GM21528 (cell line): ENCODE measurements at regions not wholly inside any gene's neighbourhood (a gene's known extent, or its start where the extent isn't known, plus 50 kb on each side); places are given as distances from the start of the nearest gene placed in this dataset.

ENCODE experiments used
- ATAC-seq: cut with Tn5 transposase; IDR thresholded peaks from one replicate; pipeline ENCODE4 v1.9.1; 2021; ENCODE audit warnings: mild to moderate bottlenecking, moderate library complexity; ENCODE audit not compliant: unreplicated experiment, low FRiP score

DNA sequence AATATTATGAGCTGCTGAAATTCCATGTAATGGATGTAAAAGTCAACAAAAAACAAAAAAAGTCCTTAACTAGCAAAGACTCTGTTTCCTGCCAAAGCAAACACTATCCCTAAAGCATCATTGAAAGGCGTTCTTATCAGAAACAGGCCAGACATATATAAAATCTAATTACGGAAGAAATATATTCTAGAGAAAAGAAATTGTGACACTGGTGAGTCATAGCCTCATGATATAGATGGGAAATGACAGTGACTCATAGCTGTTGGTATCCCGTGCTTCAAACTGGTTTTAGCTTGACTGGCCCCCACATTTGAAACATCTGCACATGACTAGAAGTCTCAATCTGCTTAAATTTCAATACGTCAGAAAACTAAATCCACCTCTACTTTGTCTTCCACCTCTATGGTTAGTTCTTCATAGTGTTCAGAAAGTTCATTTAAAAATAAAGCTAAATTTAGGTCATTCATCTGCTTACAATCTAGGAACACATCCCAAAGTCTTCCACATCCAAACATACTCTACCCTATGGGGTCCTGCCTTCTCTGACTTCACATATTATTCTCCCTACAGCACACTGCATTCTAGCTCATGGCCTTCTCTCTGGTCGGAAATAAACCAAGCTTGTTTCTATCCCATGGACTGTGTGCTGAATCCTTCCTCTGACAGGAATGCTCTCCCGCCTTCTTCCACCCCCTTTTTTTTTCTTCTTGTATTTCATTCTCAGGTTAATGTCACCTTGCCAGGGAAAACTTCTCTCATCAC, 456.3 kb upstream of the ARRDC4 start:
- no peak for ATAC-seq

DNA sequence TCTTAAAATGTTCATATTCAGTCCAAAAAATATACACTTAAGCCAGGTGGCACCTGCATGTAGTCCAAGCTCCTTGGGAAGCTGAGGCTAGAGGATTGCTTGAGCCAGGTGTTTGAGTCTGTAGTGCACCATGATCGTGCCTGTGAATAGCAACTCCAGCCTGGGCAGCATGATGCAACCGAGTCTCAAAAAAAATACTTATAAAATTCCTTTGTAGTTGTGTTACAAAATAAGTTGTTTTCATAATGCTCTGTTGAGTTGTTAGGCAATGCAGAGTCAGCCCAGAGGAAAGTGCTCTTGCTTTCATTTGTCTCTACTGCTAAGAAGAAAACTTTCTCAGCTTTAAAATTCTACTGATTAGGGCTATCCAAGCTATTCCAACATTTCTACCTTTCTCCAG, 442.8 kb upstream of the ARRDC4 start:
- no peak for ATAC-seq

DNA sequence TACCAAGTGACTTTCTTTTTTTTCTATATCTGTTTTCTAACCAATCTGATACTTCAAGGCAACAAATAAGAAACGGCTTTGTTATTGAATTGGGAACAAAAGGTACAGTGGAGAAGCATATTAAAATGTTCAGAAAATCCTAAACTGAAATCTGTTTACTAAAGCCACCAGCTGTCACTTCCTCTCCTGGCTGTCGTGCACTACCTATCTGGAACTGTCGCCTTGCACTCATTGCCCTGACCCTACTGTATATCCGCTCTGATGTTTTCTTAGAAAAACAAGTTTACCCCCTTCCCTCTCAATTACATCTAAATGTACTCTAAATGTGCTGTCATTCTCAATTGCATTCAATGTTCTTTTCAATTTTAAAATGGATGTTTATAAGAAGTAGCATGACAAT, 439.8 kb upstream of the ARRDC4 start:
- ATAC-seq: no peak

DNA sequence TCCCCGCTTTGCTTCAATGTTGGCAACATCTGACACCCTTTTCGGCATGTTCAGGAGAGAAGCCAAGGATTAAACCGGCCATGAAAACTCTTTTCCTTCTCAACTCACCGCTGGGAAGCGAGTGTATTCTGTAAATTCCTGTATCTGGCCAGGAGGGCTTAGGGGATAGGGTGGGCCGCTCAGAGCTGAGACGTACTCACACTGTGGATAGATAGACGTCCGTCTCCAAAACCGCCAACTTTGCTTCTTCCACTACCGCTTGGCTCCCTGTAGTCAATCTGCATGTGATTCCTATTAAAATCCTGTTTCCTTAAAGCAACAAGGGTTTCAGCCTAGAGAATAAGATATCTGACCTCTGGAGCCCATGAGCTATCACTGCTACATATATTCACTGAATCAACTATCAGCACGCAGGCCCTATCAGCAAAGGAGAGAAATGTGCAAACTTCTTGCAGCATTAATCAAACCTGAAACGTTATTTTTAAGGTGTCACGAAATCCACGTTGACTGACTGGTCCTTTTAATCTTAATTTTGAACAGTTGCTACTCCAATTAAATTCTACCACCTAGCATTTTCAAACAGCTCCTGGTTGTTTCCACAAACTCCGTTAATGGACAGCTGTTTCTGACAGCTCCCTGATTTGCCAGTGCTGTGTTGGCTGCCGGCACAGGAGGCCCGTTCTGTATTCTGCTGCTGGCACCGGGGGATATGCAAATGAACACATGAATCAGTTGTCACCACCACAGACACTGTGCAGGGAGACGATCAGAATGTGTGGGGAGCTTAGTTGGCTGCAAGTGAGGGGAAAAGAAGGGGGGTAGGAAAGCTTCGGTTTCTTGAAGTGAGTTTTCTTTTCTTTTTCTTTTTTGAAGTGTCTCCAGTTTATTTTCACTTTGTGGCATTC, 438.9 kb upstream of the ARRDC4 start:
- no peak for ATAC-seq

DNA sequence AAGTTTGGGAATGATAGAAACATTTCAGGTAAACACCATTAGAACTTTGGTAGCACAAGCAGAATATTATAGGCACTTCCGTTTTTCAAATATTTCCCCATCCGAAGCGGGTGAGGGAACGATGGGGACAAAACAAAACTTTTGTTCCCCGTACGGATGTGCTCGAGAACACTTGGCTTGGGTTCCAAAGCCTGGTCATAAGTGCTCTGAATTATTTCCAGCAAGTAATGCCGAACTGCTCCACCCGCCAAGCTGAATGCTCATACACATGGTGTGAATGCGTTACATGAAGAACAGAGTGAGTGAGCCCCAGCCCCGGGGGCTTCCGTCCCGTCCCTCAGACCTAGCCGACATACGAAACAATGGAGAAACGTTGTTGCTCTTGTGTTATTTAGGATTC, 438.2 kb upstream of the ARRDC4 start:
- ATAC-seq: no peak

DNA sequence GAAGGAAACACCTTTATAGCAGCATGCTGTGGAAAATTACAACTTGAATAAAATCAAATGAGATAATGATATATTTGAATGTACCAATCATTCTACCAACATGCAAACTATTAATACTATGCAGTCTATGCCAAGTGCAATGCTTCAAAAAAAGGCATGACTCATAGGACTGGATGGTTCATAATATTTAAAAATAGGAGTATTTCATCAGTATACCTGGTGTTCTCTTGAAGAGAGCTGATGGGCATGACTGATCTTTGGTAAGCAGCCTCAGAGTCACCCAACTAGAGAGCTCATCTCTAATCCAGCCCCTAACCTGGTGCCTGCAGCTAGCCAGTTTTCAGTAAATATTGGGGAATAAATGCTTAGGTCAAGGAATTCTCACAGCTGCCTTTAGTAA, 434.7 kb upstream of the ARRDC4 start:
- no peak for ATAC-seq

DNA sequence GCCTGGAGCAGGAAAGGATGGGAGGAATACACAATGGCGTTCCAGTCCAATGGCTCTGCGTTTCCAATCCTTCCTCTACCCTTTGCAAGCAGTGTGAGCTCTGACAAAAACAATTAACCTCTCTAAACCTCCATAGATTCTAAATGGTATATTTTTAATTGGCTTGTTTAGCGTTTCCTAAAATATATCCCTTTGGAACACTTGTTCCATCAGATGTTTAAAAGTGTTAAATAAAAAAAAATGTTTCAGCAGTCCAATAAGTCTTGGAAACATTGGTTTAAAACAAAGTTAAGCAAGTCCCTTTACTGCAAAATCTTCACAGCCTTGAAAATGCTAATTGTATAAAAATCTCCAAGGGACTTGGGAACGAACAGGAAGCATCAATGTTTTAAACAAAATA, 432.3 kb upstream of the ARRDC4 start:
- ATAC-seq: no peak

DNA sequence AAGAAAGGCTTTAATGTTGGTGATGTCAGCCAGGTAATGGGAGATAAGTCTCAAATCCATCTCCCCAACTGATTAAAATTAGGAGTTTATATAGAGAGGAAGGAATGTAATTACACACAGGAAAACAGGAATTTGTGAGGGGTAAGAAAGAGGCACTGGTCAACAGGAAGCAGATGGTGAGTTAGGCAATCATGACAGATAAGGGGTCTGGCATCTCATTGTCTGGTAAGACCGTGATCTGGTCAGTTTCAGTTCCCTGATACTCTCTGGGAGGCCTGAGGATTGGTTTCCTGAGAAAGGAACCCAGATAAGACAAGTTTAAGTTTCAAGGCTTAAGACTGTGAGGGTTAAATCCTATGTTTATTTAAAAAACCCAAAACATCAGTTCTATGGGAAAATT, 414.7 kb upstream of the ARRDC4 start:
- no peak for ATAC-seq

DNA sequence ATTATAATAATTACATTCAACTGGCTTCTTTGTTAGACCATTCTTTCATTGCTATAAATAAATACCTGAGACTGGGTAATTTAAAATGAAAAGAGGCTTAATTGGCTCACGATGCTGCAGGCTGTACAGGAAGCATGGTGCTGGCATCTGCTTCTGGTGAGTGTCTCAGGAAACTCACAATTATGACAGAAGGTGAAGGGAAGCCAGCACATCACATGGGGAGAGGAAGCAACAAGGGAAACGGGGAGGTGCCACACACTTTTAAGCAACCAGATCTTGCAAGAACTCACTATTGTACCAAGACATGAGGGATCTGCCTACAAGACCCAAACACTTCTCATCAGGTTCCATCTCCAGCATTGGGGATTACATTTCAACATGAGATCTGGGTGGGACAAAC, 413.1 kb upstream of the ARRDC4 start:
- no peak for ATAC-seq

DNA sequence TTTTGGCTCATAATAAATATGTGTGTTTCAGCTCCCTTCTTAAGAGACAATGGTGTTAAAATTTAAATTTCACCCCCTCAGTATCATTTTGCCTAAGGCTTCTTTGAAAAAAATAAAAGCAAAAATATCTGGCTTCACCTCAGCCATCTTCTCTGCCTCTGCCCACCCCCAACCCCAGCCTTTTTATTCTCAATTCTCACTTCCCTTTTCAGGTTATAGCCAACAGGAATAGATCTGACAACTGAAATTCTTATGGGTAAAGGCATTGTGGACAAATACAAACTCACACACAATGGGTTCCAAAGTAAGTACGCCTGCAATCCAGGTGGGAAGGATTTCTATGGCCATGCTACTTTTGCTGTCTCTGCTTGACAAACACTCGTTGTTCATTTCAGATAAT, 399.0 kb upstream of the ARRDC4 start:
- ATAC-seq: no peak

DNA sequence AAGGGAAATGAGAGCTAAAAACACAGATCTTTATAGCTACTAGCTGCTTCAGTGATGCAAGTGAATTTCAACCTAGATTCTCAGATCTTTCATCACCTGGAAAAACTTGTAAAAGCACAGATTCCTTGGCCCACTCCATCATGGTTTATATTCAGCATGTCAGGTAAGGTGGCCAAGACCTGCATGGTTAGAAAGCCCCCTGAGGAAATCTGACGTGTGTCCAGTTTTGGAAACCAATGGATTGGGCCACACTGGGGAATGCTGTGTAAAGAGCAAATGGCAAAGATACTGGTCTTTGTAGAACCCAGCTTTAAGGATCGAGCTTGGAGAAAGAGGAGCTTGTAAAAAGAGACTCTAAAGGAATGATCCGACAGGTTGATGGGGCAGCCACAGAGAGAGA, 397.0 kb upstream of the ARRDC4 start:
- ATAC-seq: no peak

DNA sequence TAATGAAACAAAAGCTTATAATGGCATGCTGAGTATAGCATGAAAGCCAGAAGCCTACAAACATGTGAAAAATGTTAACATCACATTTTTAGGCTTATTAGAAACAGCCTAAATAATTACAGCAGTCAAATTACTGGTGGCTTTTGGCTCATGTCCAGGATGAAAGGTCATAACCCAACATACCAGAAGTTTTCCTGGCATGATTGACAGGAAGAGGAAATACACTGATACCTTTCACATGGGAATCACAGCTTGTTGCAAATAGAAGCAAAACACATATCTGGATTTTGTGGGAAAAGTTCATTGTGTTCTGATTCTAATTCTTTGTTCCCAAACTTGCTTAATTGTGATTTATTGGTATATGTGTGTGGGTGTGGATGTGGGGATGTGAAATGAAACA, 393.5 kb upstream of the ARRDC4 start:
- no peak for ATAC-seq

DNA sequence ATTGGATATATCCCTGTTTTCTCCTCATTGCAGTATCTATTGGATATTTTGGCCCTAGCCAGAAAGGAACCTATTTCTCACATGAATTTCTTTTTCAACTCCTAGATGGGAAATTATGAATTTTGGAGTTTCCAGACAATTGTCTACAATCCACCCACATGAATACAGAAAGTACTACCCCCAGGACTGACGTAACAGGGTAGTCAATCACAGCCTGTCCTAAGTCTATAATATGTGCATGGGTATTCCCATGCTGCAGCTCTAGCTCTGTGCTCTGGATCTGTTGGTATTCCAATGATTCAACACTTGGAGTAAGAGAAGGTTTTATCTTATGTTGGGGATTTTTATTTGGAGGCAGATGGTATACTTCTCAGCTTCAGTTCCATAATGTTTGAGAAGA, 393.1 kb upstream of the ARRDC4 start:
- ATAC-seq: no peak

DNA sequence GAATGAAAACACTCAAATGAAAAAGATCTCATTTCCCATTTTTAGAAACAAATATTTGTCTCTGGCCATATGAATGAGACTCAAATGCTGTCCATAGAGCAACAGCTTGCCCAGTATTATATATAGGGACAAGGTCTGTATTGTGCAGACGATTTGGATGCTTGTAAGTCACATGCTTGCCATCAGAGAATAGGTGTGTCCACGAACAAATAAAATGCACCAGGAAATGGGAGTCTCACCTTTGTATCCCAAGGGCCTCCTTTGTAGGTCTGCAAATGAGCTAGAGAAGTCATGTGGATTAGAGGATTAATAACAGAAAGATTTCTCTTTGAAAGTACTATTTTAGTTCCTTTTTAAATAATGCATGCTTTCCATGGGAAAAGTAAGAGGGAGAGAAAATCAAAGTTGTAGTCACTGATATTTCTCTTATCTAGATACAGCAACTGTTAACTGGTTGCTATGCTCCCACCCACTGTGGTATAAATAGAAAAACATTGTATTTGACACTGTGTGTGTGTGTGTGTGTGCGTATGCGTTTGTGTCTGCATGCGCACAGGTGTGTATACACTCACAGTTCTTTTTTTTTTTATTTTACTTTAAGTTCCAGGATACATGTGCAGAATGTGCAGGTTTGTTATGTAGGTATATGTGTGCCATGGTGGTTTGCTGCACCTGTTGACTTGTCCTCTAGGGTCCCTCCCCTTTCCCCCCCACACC, 383.4 kb upstream of the ARRDC4 start:
- no peak for ATAC-seq

DNA sequence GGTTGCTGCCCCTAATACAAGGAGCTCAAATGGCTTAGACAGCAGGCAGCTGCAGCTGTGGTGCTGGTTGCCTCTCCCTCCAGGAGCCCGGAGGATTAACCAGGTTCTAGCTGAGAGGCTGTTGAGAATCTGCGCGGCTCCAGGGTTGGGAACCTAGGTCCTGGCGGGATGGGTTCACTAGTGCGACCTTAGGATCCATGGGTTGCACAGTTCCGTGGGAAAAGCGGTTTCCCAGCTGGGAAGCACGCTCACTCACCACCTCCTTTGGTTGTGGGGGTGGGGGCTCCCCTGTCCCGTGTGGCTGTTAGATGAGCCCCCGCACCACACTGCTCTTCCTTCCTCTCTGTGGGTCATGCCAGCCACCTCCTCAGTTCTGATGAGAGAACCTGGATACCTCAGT, 375.1 kb upstream of the ARRDC4 start:
- no peak for ATAC-seq

DNA sequence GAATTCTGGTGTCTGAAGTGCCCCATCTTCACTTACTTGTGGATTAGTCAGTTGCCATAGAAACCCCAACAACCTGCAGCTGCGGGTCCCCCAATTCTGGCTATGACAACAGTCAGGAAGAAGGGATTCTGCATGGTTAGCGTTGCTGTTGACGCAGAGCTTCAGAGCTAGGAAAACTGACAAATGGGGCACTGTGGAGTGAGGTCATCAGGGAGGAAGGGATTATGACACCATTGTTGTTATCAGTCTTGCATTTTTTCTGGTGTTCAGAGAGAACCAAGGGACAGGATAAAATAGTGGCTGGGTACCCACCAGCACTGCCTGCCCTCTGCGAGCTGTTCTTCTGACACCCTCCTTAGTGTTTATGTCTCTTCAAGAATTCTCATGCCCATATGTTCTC, 367.7 kb upstream of the ARRDC4 start:
- ATAC-seq: no peak

DNA sequence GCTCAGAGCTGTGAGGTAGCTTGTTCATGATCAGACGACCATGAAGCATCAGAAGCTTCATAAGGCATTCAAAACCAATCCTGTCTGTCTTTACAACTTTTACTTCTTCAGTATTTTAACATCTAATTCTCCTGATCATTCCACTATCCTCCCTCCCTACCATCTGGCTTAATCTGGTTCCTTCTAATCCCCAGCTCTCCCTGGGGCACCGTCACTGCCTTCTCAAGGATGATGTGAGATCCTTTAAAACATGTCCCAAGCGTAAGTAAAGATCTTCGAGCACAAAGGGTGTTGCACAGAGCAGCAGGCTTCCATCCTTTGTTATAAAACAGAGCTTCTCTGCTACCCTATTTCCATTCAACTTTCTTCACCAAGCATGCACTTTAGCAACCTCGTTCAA, 362.7 kb upstream of the ARRDC4 start:
- no peak for ATAC-seq

DNA sequence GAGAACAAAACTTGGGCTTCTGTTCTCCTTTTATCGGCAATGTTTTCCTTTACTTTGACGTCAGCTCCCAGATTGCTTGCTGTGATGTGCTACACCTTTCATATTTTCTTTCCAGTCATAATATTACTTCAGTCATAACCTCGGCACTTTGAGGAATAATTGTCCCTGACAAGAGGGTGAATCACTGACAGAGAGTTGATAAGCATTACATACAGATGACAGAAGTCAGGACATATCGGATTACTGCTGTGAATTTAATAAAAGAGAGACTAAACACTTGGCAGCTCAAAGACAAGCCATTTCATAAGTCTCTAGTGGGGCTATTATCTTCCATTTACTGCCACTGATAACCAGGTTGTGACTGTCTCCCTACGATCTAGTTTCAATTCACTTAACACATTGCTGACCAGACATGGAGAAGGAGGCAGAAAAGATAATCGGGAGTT, 362.1 kb upstream of the ARRDC4 start:
- ATAC-seq: no peak

DNA sequence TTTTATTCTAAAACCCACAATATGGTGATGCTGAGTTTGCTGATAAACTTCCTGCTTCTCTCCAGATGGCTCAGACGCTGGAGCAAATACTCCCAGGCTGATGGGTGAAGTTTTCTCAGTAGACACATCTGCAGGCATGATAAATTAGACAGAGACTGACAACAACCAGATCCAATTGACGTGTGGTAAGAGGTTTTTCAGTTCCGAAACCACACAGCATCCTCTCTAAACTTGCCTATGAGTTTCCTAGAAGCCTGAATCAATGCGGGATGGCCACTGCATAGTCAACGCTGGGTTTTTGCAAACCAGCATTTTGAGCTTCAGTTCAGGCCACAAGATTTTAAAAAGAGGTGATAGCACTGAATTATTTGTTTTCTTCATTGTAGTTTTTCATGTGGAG, 360.3 kb upstream of the ARRDC4 start:
- no peak for ATAC-seq

DNA sequence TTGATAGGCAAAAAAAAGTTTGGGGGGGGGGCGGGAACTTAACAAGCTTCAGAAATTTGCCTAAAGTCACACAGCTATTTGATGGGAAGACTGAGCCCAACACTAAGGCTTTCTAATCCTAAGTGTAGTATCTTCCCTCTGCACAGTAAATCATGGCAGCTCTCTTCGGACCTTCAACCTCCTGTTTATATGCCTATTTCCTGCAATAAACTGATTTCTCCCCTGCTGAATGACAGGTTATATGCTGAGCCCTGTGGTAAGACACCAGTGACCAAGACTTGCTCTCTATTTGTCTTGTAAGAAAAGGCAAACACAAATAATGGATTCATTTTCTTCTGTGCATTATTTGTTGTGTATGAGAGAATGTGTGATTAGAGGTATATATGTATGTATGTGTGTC, 355.8 kb upstream of the ARRDC4 start:
- no peak for ATAC-seq

DNA sequence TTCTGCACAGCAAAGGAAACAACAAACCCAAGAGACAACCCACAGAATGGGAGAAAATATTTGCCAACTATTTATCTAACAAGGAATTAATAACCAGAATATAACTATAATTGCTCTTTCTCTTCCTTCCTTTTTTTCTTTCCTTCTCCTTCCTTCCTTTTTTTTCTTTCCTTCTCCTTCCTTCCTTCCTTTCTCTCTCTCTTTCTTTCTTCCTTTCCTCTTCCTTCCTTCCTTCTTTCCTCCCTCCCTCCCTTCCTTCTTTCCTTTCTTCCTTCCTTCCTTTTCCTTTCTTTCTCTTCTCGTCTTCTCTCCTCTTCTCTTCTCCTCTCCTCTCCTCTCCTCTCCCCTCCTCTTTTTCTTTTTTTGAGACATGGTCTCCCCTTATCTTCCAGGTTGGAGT, 345.4 kb upstream of the ARRDC4 start:
- ATAC-seq: no peak
